Neural progenitor cell (in vitro differentiated cells): ENCODE measurements at regions not wholly inside any gene's neighbourhood (a gene's known extent, or its start where the extent isn't known, plus 50 kb on each side); places are given as distances from the start of the nearest gene placed in this dataset.

Source experiments
- EZH2 ChIP-seq: fragments of 200-600 bp; sonication (generic); IDR thresholded peaks from 2 replicates; pipeline ENCODE4 v1.6.1; 2017; ENCODE audit warnings: antibody characterized with exemption, mild to moderate bottlenecking, moderate library complexity
- EZH2phosphoT487 ChIP-seq: fragments of 200-600 bp; sonication (generic); IDR thresholded peaks from 2 replicates; pipeline ENCODE4 v1.6.1; 2017; ENCODE audit warnings: antibody characterized with exemption
- TF ChIP-seq, protein P1 (sequence below): fragments of 200-600 bp; sonication (generic); IDR thresholded peaks from 2 replicates; pipeline ENCODE4 v1.5.1; 2017; ENCODE audit warnings: antibody characterized with exemption, mild to moderate bottlenecking

GRCh38 chr21:20701235-20701634 is 297.0 kb upstream of the NCAM2 start:
- TF ChIP-seq, protein P1, sequence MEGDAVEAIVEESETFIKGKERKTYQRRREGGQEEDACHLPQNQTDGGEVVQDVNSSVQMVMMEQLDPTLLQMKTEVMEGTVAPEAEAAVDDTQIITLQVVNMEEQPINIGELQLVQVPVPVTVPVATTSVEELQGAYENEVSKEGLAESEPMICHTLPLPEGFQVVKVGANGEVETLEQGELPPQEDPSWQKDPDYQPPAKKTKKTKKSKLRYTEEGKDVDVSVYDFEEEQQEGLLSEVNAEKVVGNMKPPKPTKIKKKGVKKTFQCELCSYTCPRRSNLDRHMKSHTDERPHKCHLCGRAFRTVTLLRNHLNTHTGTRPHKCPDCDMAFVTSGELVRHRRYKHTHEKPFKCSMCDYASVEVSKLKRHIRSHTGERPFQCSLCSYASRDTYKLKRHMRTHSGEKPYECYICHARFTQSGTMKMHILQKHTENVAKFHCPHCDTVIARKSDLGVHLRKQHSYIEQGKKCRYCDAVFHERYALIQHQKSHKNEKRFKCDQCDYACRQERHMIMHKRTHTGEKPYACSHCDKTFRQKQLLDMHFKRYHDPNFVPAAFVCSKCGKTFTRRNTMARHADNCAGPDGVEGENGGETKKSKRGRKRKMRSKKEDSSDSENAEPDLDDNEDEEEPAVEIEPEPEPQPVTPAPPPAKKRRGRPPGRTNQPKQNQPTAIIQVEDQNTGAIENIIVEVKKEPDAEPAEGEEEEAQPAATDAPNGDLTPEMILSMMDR: no peak
- TF ChIP-seq EZH2 (no peak), EZH2phosphoT487 (no peak)
